GM19239 (cell line): ENCODE measurements at regions not wholly inside any gene's neighbourhood (a gene's known extent, or its start where the extent isn't known, plus 50 kb on each side); places are given as distances from the start of the nearest gene placed in this dataset.
"Not testable (repeated sequence)": the region's sequence is repeated elsewhere in the genome, so short reads cannot be mapped to it uniquely, and the experiment has no call there.

Experiments
- DNase-seq: peaks from one replicate; pipeline ENCODE4 v3.0.0; 2011; ENCODE audit warnings: low spot score; ENCODE audit not compliant: insufficient read length
- FAIRE-seq: peaks from 2 replicates; lab custom pipeline; 2011; peaks lifted over from hg19 to GRCh38; lab: Jason Lieb, UNC

GRCh38 chr13:86914757-86915156 is 756.4 kb upstream of the SLITRK5 start:
- FAIRE-seq (no peak), DNase-seq (no peak)

GRCh38 chr13:86917438-86917837 is 753.7 kb upstream of the SLITRK5 start:
- DNase-seq, FAIRE-seq: not testable (repeated sequence)

DNA sequence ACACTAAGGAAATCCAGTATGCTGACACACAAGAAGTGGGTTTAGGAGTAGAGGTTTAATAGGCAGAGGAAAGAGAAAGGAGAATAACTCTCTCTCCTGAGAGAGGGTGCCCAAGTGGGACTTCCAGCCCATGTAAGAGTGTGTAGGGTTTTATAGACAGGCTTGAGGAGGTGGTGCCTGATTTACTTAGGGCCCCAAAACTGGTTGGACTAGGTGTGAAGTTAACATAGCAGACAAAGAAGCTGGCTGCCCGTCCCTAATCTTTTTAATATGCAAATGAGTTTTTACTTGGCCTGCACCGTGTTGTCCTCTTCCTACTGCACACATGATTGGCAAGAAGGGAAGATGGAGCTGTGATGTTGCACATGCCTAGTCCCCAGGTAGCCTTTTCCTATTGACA is 752.5 kb upstream of the SLITRK5 start:
- FAIRE-seq: no peak
- DNase-seq: no peak

- FAIRE-seq: no peak
Observed at GRCh38 chr13:86920961-86921360, 750.2 kb upstream of the SLITRK5 start.

GRCh38 chr13:86922936-86923335 is 748.2 kb upstream of the SLITRK5 start:
- DNase-seq (no peak), FAIRE-seq (no peak)

More at GRCh38 chr13:86920961-86921360, 750.2 kb upstream of the SLITRK5 start:
- DNase-seq: no peak

- FAIRE-seq, DNase-seq: not testable (repeated sequence)
Observed at GRCh38 chr13:86926916-86927315, 744.3 kb upstream of the SLITRK5 start.

DNA sequence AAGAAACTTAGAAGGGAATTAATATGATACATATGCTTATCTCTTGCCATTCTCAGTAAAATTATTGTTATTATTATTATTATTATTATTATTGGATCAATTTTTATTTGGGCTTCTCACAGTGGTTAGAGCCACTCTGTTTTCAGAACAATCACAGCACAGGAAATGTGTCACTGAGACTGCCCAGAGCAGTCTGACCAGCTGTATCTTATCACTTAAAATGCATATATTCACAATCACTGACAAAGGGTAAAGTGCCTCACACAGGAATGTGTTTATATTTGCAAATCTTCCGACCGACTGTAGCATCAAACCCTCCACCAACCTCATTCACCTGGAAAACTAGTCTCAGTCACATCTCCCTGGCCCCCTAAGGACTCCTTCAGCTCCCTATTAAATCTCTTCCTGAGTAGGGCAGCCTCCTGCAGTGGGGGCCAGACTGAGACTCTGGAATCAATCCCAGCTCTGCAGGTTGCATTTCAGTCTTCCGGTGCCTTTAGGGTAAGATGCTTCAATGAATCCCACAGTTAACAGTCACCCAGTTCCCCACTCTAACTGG is 738.3 kb upstream of the SLITRK5 start:
- DNase-seq: no peak
- FAIRE-seq: no peak

- FAIRE-seq: no peak
- no peak for DNase-seq
Observed at GRCh38 chr13:86933676-86934075, 737.5 kb upstream of the SLITRK5 start.

- FAIRE-seq (no peak), DNase-seq (no peak)
Observed at GRCh38 chr13:86937316-86937715, 733.9 kb upstream of the SLITRK5 start.

DNA sequence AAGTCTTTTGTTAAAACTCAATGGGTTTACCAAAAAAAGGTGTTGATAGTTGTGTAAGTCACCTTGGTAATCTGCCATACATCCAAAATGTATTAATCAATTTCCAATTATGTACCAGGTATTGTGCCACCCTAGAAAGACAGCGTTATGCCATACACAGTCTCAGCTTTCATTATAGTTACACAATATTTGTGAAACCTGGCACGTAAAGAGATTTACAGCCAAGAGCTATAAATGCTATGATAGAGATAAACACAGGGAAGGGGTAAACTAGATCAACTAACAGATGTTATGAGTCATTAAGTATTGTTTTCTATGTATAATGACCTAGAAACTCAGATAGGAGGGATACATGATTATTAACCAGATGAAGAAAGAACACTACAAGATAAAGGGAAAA is 725.6 kb upstream of the SLITRK5 start:
- no peak for FAIRE-seq

DNA sequence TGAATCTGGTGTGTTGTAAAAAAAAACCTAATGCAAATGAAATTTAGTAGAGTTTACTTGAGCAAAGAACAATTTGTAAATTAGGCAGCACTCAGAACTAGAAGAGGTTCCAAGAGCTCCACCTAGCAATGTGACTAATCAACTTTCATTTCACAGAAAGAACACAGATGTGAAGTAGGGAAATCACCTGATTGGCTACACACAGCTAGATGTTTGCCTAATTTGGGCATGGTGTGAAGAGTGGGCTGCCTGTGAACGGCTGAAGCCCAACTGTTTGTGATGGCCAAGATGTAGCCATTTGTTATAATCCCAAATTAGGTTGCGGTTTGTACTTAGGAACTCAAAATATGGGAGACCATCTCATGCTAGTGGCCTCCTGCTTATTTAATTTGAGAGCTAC is 724.4 kb upstream of the SLITRK5 start:
- DNase-seq: no peak
- no peak for FAIRE-seq

More for the DNA sequence above, 725.6 kb upstream of the SLITRK5 start:
- no peak for DNase-seq

DNA sequence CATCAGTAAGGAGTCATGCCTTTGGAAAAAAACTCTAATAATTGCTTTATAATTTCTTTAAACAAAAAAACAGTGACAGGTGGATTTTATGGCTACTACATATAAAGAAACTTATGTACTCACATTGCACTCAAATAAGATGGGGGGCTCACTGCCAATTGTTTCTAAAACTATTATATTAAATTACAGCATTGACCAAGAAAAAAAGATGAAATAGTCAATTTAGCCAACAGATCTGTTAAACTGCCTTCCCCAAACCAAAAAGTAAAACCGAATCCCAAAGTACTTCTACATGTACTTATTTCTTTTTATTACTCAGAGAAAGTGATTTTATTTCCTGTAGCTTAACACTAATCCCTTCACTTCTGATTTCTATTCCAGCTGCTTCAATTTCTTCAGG is 716.8 kb upstream of the SLITRK5 start:
- DNase-seq (no peak), FAIRE-seq (no peak)

DNA sequence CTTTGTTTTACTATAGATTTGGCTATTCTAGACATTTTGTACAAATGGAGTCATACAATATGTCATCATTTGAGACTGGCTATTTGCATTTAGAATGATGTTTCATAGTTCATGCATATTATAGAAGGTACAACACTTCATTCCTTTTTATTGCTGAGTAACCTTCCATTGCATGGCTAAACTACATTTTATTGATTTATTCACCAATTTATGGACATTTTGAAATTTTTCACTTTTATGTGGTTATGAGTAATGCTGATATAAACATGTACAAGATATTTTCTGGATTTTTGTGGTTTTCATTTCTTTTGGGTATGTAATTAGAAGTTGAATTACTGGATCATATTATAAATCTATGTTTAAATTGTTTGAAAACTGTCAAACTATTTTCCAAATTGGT is 710.3 kb upstream of the SLITRK5 start:
- FAIRE-seq: no peak
- DNase-seq: no peak

DNA sequence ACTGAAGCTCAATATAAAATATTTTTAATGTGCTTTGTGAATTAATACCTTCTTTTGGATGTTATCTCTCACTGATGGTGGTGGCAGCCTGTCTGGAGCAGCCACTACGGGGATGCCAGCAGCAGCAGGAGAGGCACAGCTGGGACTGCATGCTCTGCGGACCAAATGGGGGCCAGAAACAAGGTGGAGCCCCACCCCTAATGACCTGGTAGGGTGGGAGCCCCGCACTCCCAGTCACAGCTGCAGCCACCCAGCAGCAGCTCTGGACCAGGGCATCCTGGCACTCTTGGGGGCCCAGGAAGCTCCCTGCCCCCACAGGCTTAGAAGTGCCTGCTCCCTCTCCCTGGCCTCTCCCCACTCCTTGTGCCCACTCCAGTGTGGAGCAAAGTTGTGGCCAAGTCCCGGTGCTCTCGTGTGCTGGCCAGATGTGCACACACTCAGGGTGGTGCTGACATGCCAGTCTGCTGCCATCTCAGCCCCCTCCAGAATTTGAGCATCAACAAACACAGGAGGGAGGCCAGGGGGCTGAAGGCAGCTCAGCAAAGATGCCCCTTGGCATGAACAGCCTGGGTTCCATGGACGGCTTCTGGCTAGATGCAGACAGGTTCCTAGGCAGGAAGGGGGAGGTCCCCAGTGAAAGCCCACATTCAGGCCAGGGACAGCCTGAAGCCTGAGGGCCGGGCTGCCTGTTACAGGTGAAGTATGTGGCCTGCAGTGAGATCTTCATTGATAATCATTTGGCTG is 696.7 kb upstream of the SLITRK5 start:
- DNase-seq (no peak), FAIRE-seq (no peak)

GRCh38 chr13:86974995-86975328 is 696.2 kb upstream of the SLITRK5 start:
- FAIRE-seq (no peak), DNase-seq (no peak)

GRCh38 chr13:86976521-86977324 is 694.4 kb upstream of the SLITRK5 start:
- DNase-seq (no peak), FAIRE-seq (no peak)

DNA sequence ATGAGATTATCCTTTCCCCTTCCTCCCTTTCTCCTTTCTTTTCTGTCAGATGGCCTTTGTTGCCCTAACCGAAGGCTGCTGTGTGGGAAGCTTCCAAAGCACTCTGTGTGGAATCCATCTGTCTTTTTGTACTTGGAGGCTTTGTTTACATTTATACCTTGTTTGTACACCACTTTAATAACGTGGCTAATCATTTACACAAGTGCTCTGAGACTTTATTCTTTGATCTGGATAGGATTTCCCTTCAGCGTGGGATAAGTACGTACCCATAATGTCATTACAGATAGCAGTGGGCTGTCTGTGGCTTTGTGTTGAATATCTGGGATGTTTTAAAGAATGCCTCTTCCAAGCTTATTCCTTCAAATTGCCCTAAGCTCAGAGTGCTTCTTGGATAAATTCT is 684.7 kb upstream of the SLITRK5 start:
- FAIRE-seq (no peak), DNase-seq (no peak)

DNA sequence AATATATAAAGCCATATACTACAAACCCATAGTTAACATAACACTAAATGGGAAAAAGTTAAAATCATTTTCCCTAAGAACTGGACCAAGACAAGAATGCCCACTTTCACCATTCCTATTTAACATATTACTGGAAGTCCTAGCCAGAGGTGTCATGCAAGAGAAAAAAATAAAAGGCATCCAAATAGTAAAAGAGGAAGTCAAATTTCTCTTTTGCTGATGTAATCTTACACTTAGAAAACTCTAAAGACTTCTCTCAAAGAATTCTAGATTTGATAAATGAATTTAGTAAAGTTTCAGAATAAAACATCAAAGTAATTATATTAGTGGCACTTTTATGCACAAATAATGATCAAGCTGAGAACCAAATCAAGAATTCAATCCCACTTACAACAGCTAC is 678.9 kb upstream of the SLITRK5 start:
- no peak for DNase-seq
- no peak for FAIRE-seq

DNA sequence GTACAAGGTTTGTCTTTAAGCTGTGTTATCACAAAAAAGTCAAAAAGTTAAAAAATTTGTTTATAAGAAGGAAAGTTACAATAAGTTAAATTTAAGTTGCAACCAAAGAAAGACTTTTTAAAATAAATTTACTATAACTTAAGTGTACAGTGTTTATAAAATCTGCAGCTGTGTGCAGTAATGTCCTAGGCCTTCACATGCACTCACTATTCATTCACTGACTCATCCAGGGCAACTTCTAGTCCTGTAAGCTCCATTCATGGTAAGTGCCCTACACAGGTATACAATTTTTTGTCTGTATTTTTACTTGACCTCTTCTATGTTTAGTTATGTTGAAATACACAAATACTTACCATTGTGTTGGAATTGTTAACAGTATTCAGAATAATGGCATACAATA is 667.9 kb upstream of the SLITRK5 start:
- DNase-seq (no peak), FAIRE-seq (no peak)

DNA sequence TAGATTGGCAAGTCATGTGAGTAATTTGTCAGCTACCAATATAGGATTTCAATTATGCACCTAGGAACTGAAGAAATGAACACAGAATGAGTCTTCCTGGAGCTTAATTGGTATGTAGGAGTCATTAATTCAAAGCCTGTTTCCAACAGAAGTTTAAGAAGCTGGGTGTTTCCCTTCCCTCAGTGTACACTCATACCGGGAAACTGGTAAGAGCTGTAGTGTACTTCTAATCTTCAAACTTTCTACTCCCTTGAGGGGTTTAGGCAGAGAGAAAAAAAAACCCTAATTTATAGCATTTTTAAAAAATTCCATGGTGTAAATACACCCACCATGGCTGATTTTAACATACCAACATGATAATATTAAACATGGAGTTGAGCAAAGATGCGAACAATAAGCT is 665.7 kb upstream of the SLITRK5 start:
- no peak for FAIRE-seq
- no peak for DNase-seq

DNA sequence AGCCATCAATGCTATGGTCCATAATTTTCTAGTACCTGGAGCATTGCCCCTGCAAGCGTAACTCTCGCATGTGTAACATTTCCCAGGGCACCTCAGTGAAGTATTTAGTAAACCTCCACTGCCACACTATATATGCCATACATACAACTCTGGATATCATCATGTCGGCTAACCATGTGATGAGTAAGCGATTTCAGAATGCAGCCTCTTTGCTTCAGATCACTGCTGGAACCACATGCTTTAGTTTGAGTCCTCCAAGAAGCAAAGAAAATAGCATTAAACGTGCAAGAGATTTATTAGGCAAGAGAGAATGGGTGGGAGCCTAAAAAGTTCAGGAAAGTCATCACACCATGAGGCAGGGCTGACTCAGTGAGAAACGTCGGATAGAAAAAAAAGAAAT is 635.6 kb upstream of the SLITRK5 start:
- no peak for FAIRE-seq
- DNase-seq: no peak
